Mesodermal cell (in vitro differentiated cells): ENCODE measurements at regions not wholly inside any gene's neighbourhood (a gene's known extent, or its start where the extent isn't known, plus 50 kb on each side); places are given as distances from the start of the nearest gene placed in this dataset.

Source experiments
- H3K27ac ChIP-seq: 2 replicates; pipeline ENCODE4 v1.7.0; 2013; ENCODE audit warnings: mild to moderate bottlenecking, low read depth, low read length, moderate library complexity; ENCODE audit not compliant: severe bottlenecking
- H3K36me3 ChIP-seq: 2 replicates; pipeline ENCODE4 v1.7.1; 2013; ENCODE audit warnings: mild to moderate bottlenecking, low read length, moderate library complexity; ENCODE audit not compliant: control insufficient read depth, insufficient read depth
- H3K4me1 ChIP-seq: one replicate; pipeline ENCODE4 v1.7.1; 2013; ENCODE audit warnings: mild to moderate bottlenecking, low read length; ENCODE audit not compliant: insufficient read depth, control insufficient read depth, poor library complexity, severe bottlenecking
- H3K4me3 ChIP-seq: 2 replicates; pipeline ENCODE4 v1.7.0; 2013; ENCODE audit warnings: low read length, control low read depth, mild to moderate bottlenecking; ENCODE audit not compliant: insufficient read depth, poor library complexity, severe bottlenecking; ENCODE audit errors: extremely low read depth
- H3K9me3 ChIP-seq: 2 replicates; pipeline ENCODE4 v1.7.1; 2013; ENCODE audit warnings: mild to moderate bottlenecking, low read length, moderate library complexity; ENCODE audit not compliant: control insufficient read depth
- WGBS, 2 experiments: methylation state at CpG; one replicate each; pipeline ENCODE4 v1.1.5; 2013; ENCODE audit warnings: missing lambda C conversion rate in 2 of 2; ENCODE audit not compliant: insufficient coverage in 2 of 2; 5-methylcytosine and 5-hydroxymethylcytosine counted together

DNA sequence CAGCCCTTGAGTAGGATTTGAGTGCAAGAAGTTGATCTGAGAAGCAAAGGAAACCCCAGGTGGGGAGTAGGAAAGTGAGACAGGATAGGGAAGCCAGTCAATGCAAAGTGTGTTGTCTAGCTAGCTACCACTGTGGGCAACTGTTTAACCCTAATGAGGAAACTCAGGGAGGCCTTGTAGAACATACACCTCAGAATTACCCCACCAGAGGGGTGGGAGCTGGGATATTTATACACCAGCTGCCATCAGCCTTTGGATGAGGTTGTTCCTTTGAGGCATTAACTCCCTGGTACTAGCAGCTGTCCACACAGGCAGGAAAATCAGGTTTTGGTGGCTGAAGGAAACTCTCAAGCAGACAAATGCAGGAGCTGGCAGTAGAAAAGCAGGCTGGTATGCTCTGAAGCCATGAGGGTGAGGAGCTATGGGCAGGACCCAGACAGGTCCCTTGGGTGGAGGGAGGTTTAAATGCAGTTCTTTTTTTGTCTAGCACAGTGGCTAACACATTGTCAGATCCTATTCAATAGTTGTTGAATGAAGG lies 60.1 kb upstream of the ARID5B start:
- Histone ChIP-seq H3K4me1 (peaks cover 31% of the 10 kb centered on the region), H3K9me3 (no peaks in the 10 kb centered on the region), H3K4me3 (no peak overlapping the region), H3K27ac (no peak overlapping the region), H3K36me3 (no peaks in the 10 kb centered on the region)

- Histone ChIP-seq H3K4me1 (peaks cover 22% of the 10 kb centered on the region), H3K4me3 (no peak overlapping the region), H3K9me3 (no peaks in the 10 kb centered on the region), H3K27ac (peak overlapping the region; percentile 12), H3K36me3 (no peaks in the 10 kb centered on the region)
- 82 to 91% methylated on average over 3 to 4 of the region's 4 CpGs for WGBS, 2 experiments
These were observed 58.6 kb upstream of the ARID5B start for GRCh38 chr10:61842755-61843497.

GRCh38 chr10:61844116-61844822 lies 57.2 kb upstream of the ARID5B start:
- Histone ChIP-seq H3K4me1 (peaks cover 17% of the 10 kb centered on the region), H3K27ac (no peak overlapping the region), H3K36me3 (no peaks in the 10 kb centered on the region), H3K9me3 (no peaks in the 10 kb centered on the region), H3K4me3 (no peak overlapping the region)
- 75 to 90% methylated on average over 1 to 2 of the region's 4 CpGs for WGBS, 2 experiments

DNA sequence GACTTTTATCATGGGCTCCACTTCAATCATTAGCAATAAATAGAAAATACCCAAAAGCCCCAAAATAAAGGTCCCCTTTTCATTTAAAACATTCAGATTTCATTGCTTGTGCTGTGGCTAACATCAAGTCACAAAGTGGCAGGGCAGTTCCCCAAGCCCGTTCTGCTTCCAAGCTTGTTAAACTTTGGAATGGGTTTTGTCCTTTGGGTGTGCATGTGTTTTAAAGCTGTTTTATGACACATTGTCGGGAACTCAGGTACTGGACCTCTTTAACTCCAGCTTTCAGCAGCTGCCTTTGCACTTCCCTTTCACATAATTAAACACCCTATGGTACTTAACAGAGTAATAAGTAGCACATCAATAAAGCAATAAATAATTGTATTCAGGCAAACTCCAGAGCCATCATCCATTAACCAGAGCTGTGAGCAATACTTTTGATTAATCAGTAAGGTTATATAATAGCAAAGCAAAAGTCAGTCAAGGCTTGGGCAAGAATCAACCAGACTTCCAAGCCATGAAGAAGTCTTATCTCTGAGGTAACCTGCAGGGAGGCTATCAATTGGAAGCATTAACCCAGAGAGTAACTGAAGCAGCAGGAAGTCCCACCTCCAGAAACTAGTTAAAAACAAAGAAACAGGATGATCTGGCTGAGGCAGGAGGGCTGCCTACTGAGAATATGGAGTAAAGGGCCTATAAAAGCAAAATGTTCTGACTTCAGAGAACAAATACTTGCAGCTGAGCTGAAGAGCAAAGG lies 56.1 kb upstream of the ARID5B start:
- Histone ChIP-seq H3K4me1 (peaks cover 17% of the 10 kb centered on the region), H3K36me3 (no peaks in the 10 kb centered on the region), H3K9me3 (no peaks in the 10 kb centered on the region), H3K4me3 (no peak overlapping the region), H3K27ac (no peak overlapping the region)
- WGBS, 2 experiments, result 100% methylated on average over 1 of the region's 2 CpGs; no CpG with 5 or more reads in 1 of the 2 experiments

GRCh38 chr10:61845950-61846268 lies 55.6 kb upstream of the ARID5B start:
- H3K4me1 ChIP-seq, result peaks cover 17% of the 10 kb centered on the region
- no peak overlapping the region for H3K27ac ChIP-seq
- WGBS, 2 experiments, result 81 to 83% methylated on average over 3 to 4 of the region's 4 CpGs
- H3K4me3 ChIP-seq, result no peak overlapping the region
- H3K9me3 ChIP-seq, result no peaks in the 10 kb centered on the region
- H3K36me3 ChIP-seq, result no peaks in the 10 kb centered on the region

DNA sequence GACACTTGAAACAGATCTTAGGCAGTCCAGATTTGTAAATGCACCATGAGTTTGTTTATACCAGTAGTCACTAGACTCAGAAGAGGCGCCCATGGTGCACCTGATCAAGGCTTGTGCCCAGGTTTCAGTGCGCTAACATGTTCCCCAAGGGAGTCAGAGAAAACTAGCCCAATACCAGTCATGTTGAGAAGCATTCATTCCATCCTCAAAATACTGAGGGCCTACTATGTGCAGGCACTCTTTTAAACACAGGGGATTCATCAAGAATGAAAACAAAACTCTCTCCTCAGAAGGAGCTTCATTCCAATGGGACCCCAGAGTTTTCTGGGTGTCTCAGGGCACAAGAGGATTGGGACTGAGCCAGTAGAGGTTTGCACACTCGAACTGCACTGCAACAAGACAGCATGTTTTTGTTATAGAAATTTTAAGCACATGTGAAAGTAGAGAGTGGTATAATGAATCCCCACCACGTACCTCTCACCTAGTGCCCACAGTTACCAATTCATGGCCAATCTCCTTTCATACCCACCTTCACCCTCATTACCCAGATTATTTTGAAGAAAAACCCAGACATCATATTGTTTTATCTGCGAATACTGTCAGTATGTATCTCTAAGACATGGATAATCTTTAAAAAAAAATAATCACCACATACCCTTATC lies 55.0 kb upstream of the ARID5B start:
- Histone ChIP-seq H3K27ac (no peak overlapping the region), H3K9me3 (no peaks in the 10 kb centered on the region), H3K4me1 (peaks cover 15% of the 10 kb centered on the region), H3K36me3 (no peaks in the 10 kb centered on the region), H3K4me3 (no peak overlapping the region)
- WGBS, 2 experiments, result 88 to 90% methylated on average over 2 to 4 of the region's 5 CpGs

DNA sequence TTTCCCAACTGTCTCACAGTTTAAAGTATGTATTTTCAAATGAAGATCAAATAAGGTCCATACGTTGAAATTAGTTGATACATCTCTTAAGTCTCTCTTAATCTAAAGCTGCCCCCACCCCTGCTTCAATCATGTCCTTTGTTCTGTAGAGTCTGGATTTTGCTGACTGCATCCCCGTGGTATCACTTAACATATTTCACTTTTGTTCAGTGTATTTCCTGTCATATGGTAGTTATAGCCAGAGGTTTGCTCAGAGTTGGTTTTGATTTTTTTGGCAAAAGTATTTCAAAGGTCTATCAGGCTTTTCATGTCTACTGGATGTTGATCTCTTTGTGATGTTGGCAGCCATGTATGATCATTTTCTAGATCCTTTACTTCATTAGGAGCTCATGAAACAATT lies 54.4 kb upstream of the ARID5B start:
- Histone ChIP-seq H3K9me3 (no peaks in the 10 kb centered on the region), H3K27ac (no peak overlapping the region), H3K36me3 (no peaks in the 10 kb centered on the region), H3K4me3 (no peak overlapping the region), H3K4me1 (peaks cover 10% of the 10 kb centered on the region)
- WGBS, 2 experiments, result 100% methylated on average over 1 of the region's 2 CpGs; no CpG with 5 or more reads in 1 of the 2 experiments

- 100% methylated on average over 1 to 2 of the region's 2 CpGs for WGBS, 2 experiments
- Histone ChIP-seq H3K27ac (no peak overlapping the region), H3K9me3 (no peaks in the 10 kb centered on the region), H3K4me3 (no peak overlapping the region), H3K36me3 (no peaks in the 10 kb centered on the region), H3K4me1 (peaks cover 4% of the 10 kb centered on the region)
These were observed 53.9 kb upstream of the ARID5B start for GRCh38 chr10:61847640-61848039.

GRCh38 chr10:61850376-61850775 lies 51.1 kb upstream of the ARID5B start:
- H3K4me1 ChIP-seq, result no peaks in the 10 kb centered on the region
- no peak overlapping the region for H3K4me3 ChIP-seq
- H3K27ac ChIP-seq, result no peak overlapping the region
- no peaks in the 10 kb centered on the region for H3K36me3 ChIP-seq
- H3K9me3 ChIP-seq, result no peaks in the 10 kb centered on the region
